ENCODE measurements at regions not wholly inside any gene's neighbourhood (a gene's known extent, or its start where the extent isn't known, plus 50 kb on each side); places are given as distances from the start of the nearest gene placed in this dataset.
A peak's percentile ranks its signal among the peaks of the same experiment; 100 is the strongest.

DNA sequence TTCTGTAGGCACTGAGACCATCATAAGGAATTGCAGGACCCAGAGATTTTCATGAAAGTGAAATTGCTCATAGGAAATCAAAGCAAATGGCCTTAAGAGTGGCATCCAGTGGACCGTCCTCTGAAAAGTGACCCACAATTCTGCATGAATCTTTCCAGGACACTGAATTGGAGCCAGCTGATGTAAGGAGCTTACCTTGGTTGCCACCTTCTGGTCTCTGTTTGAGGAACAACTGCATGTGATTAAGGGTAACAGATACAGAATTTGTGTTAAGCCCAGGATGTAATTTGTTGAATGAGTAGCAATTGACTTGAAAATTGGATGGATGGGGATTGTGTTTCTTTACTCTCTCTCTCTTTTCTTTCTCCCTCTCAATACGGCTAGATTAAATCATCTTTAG, 49.9 kb upstream of the GAS1 start:
- Histone ChIP-seq H3K23ac (ENCODE audit: insufficient read length) (no peak overlapping the region), H3K18ac (ENCODE audit: extremely low read depth, low read length) (no peak overlapping the region), H3K4ac (replicated peaks; ENCODE audit: insufficient read length, low read depth, low read length) (no peak overlapping the region), H4K5ac (ENCODE audit: insufficient read length, low read depth, low read length) (no peak overlapping the region), H2BK12ac (ENCODE audit: low read depth, low read length) (no peak overlapping the region), H3K79me2 (ENCODE audit: control insufficient read depth in 1 of 2, insufficient read depth in 2 of 2, low read length in 2 of 2) (no peaks in the 10 kb centered on the region), H3K23me2 (ENCODE audit: low read depth, low read length) (no peaks in the 10 kb centered on the region), H3K9ac (replicated peaks in 1 of 4; ENCODE audit: extremely low read depth in 1 of 4, low read depth in 3 of 4, low read length in 3 of 4) (no peak overlapping the region), H3K4me2 (ENCODE audit: insufficient read depth in 1 of 2, low read depth in 2 of 2, low read length in 2 of 2) (no peak overlapping the region), H2BK120ac (replicated peaks; ENCODE audit: low read depth, low read length) (no peak overlapping the region), H4K20me1 (replicated peaks in 1 of 2; ENCODE audit: control insufficient read depth in 1 of 2, insufficient read depth in 2 of 2, low read length in 2 of 2) (no peaks in the 10 kb centered on the region), H2BK20ac (ENCODE audit: low read length) (no peak overlapping the region), H2AFZ (ENCODE audit: low read length) (0 out of 2 replicates have a peak overlapping the region, but pooled peaks have one; percentile 2), H3K27me3 (replicated peaks in 1 of 4; ENCODE audit: control insufficient read depth in 3 of 4, extremely low read depth in 1 of 4, insufficient read depth in 3 of 4, low read length in 3 of 4) (no peaks in the 10 kb centered on the region), H4K8ac (ENCODE audit: extremely low read depth, insufficient read depth, low read length) (no peak overlapping the region), H3K27ac (ENCODE audit: low read depth, low read length) (no peak overlapping the region), H2BK5ac (ENCODE audit: low read depth, low read length) (no peak overlapping the region), H3K4me3 (ENCODE audit: extremely low read depth in 1 of 4, insufficient read depth in 2 of 4, low read depth in 3 of 4, low read length in 4 of 4) (no peak overlapping the region), H3K4me1 (replicated peaks in 1 of 4; ENCODE audit: control insufficient read depth in 3 of 4, insufficient read depth in 4 of 4, low read length in 3 of 4) (no peaks in the 10 kb centered on the region), H3K14ac (ENCODE audit: insufficient read length) (no peak overlapping the region), H3K36me3 (ENCODE audit: control insufficient read depth in 2 of 4, insufficient read depth in 4 of 4, low read length in 3 of 4) (no peaks in the 10 kb centered on the region), H3K56ac (replicated peaks; ENCODE audit: insufficient read length, low read depth, low read length) (no peak overlapping the region), H2AK5ac (ENCODE audit: low read depth, low read length) (no peak overlapping the region), H2BK15ac (ENCODE audit: low read length) (no peak overlapping the region), H3K79me1 (ENCODE audit: low read depth, low read length) (no peaks in the 10 kb centered on the region), H4K91ac (replicated peaks; ENCODE audit: insufficient read length, low read length) (no peak overlapping the region), H3K9me3 (ENCODE audit: insufficient read depth in 2 of 2, low read depth in 1 of 2, low read length in 1 of 2) (no peaks in the 10 kb centered on the region)
- no peak for FAIRE-seq
- CTCF ChIA-PET (ENCODE audit: partially characterized antibody), result interaction anchor here (1.9 kb wide), 1 partner anchor 9 kb away, joined by 5 read pairs; no protein-coding TSS in a partner anchor
- no peak for DNase-seq (ENCODE audit: low read depth in 1 of 2, low spot score in 2 of 2)
- 47% methylated on average over 2 of the region's 2 CpGs; no CpG with 5 or more reads in 1 of the 2 experiments for WGBS, 2 experiments (ENCODE audit: extremely low coverage in 1 of 2, insufficient coverage in 1 of 2, insufficient read length in 1 of 2, insufficient replicate concordance in 2 of 2, low coverage in 1 of 2, low lambda C conversion rate in 2 of 2, missing lambda C conversion rate in 1 of 2)
- POLR2A ChIA-PET (ENCODE audit: partially characterized antibody), result interaction anchor here (1.5 kb wide), 1 partner anchor 26 kb away, joined by 3 read pairs; no protein-coding TSS in a partner anchor
